K562 (cell line): ENCODE measurements at regions not wholly inside any gene's neighbourhood (a gene's known extent, or its start where the extent isn't known, plus 50 kb on each side); places are given as distances from the start of the nearest gene placed in this dataset.

Experiments
- ATAC-seq: fragments of 200-7000 bp; cut with Tn5 transposase; 3 replicates; pipeline ENCODE4 v1.9.1; 2020; ENCODE audit warnings: moderate library complexity
- BruUV-seq: library from RNA; stranded (reverse); fragments of 400-500 nt; replicated peaks from 2 replicates; lab custom pipeline; 2021; lab: Mats Ljungman, UMichigan
- CTCF ChIA-PET: fragments of 300-600 bp; formaldehyde crosslinking; extraction: SDS; loops from one replicate; lab custom pipeline; 2021; ENCODE audit warnings: low intra/inter-chr PET ratio; lab: Yijun Ruan, JAX
- POLR2A ChIA-PET: fragments of 300-600, 350-650 bp; sonication (Branson Sonifier 250); formaldehyde crosslinking; extraction: SDS; loops from one replicate; lab custom pipeline; 2021; ENCODE audit warnings: antibody characterized with exemption, inconsistent platforms; lab: Yijun Ruan, JAX
- DNase-seq, 4 experiments: peaks; one replicate each; pipeline versions ENCODE4 v3.0.0 to v3.0.0-alpha.2; 2011 to 2018; ENCODE audit warnings: low spot score in 3 of 4, mixed read lengths in 3 of 4; ENCODE audit errors: extremely low read depth in 1 of 4
- FAIRE-seq: peaks from 2 replicates; lab custom pipeline; 2011; peaks lifted over from hg19 to GRCh38; lab: Jason Lieb, UNC
- H2AFZ ChIP-seq: 2 replicates; pipeline ENCODE4 v1.6.0; 2011; ENCODE audit warnings: low read depth, low read length, control low read depth, inconsistent platforms
- H3K27ac ChIP-seq: fragments of 200-600 bp; 3 replicates; pipeline ENCODE4 v1.8.0; 2011; ENCODE audit warnings: low read depth, mild to moderate bottlenecking, control low read depth, inconsistent platforms, low read length, moderate library complexity, mixed read lengths; ENCODE audit errors: extremely low read depth
- H3K27me3 ChIP-seq, 2 experiments: fragments of 300-600 bp in 1 of 2; 2 replicates in 1 of 2; 3 replicates in 1 of 2; pipeline versions ENCODE4 v1.6.0 to v1.8.0; 2011; ENCODE audit warnings: inconsistent platforms in 2 of 2, low read length in 2 of 2, mild to moderate bottlenecking in 1 of 2, mixed read lengths in 1 of 2, moderate library complexity in 1 of 2; ENCODE audit not compliant: control insufficient read depth in 2 of 2, insufficient read depth in 2 of 2
- H3K36me3 ChIP-seq: fragments of 300-600 bp; 3 replicates; pipeline ENCODE4 v1.8.0; 2011; ENCODE audit warnings: mild to moderate bottlenecking, low read length, inconsistent platforms; ENCODE audit not compliant: control insufficient read depth, insufficient read depth
- H3K4me1 ChIP-seq, 2 experiments: fragments of 200-600 bp in 1 of 2; replicated peaks in 1 of 2; 2 replicates in 1 of 2; 3 replicates in 1 of 2; pipeline versions ENCODE4 v1.5.1 to v1.8.0; 2011; ENCODE audit warnings: inconsistent platforms in 2 of 2, low read length in 2 of 2, mild to moderate bottlenecking in 1 of 2, mixed read lengths in 1 of 2, moderate library complexity in 1 of 2; ENCODE audit not compliant: control insufficient read depth in 2 of 2, insufficient read depth in 2 of 2
- H3K4me2 ChIP-seq: 2 replicates; pipeline ENCODE4 v1.6.1; 2011; ENCODE audit warnings: low read length, control low read depth, inconsistent platforms, mixed read lengths; ENCODE audit not compliant: insufficient read depth
- H3K4me3 ChIP-seq: fragments of 200-600 bp; sonication (generic), shearing (Covaris generic); 2 replicates; pipeline ENCODE4 v1.5.1; 2016; ENCODE audit warnings: control low read depth, inconsistent platforms
- H3K79me2 ChIP-seq: fragments of 200-600 bp; 3 replicates; pipeline ENCODE4 v1.8.0; 2011; ENCODE audit warnings: low read length, inconsistent platforms; ENCODE audit not compliant: control insufficient read depth, insufficient read depth
- H3K9ac ChIP-seq, 2 experiments: 2 replicates each; pipeline versions ENCODE4 v1.6.0 to v1.6.1; 2011; ENCODE audit warnings: low read depth in 2 of 2, low read length in 2 of 2, control low read depth in 1 of 2, inconsistent platforms in 1 of 2, mild to moderate bottlenecking in 1 of 2, mixed read lengths in 1 of 2; ENCODE audit not compliant: insufficient read depth in 1 of 2
- H3K9me1 ChIP-seq: one replicate; pipeline ENCODE4 v1.6.0; 2011; ENCODE audit warnings: inconsistent platforms, mild to moderate bottlenecking, low read length, moderate library complexity; ENCODE audit not compliant: control insufficient read depth, insufficient read depth
- H3K9me3 ChIP-seq: replicated peaks from 2 replicates; pipeline ENCODE4 v1.5.1; 2011; ENCODE audit warnings: low read depth, low read length, inconsistent platforms; ENCODE audit not compliant: control insufficient read depth, insufficient read depth
- H4K20me1 ChIP-seq: replicated peaks from 2 replicates; pipeline ENCODE4 v1.6.1; 2011; ENCODE audit warnings: low read length, inconsistent platforms, mixed read lengths; ENCODE audit not compliant: control insufficient read depth, insufficient read depth
- HINFP ChIP-seq: fragments of 450-650 bp; conservative IDR thresholded peaks from 2 replicates; pipeline ENCODE4 v1.6.1; 2016; ENCODE audit warnings: missing genetic modification characterization, low read depth, mild to moderate bottlenecking, control low read depth, missing compliant biosample characterization
- PKNOX1 ChIP-seq: fragments of 450-650 bp; IDR thresholded peaks from 2 replicates; pipeline ENCODE4 v1.6.1; 2016
- SMAD1 ChIP-seq: fragments of 150-350 bp; IDR thresholded peaks from 2 replicates; pipeline ENCODE4 v1.6.1; 2014; ENCODE audit warnings: low read length, low read depth; ENCODE audit not compliant: partially characterized antibody
- TRIM24 ChIP-seq, 2 experiments: fragments of 450-650 bp; IDR thresholded peaks; 2 replicates each; pipeline ENCODE4 v1.6.1; 2016
- ZNF175 ChIP-seq: fragments of 200-800 bp; sonication (Bioruptor generic); IDR thresholded peaks from 2 replicates; pipeline ENCODE4 v1.6.1; 2016; ENCODE audit warnings: low read depth, mild to moderate bottlenecking, missing genetic modification characterization, missing compliant biosample characterization
- ZNF507 ChIP-seq: conservative IDR thresholded peaks from 2 replicates; pipeline ENCODE4 v1.6.1; 2017; ENCODE audit warnings: missing genetic modification characterization, missing compliant biosample characterization
- ZNF518B ChIP-seq: fragments of 250-450 bp; sonication (Bioruptor Pico); IDR thresholded peaks from 2 replicates; pipeline ENCODE4 v1.5.0; 2021; ENCODE audit warnings: mild to moderate bottlenecking, moderate library complexity
- ZNF766 ChIP-seq: fragments of 200-800 bp; sonication (Bioruptor generic); conservative IDR thresholded peaks from 2 replicates; pipeline ENCODE4 v1.6.1; 2016; ENCODE audit warnings: missing genetic modification characterization, missing compliant biosample characterization
- ZSCAN29 ChIP-seq: fragments of 450-650 bp; IDR thresholded peaks from 2 replicates; pipeline ENCODE4 v1.6.1; 2017
- WGBS: fragments of 100-300 bp; shearing (Covaris generic); methylation state at CpG from one replicate; pipeline ENCODE4 v1.1.6; 2016; ENCODE audit warnings: low coverage, mixed read lengths; ENCODE audit not compliant: insufficient coverage; ENCODE audit errors: missing lambda C conversion rate; 5-methylcytosine and 5-hydroxymethylcytosine counted together
- in situ Hi-C: fragments of 300-500 bp; cut with MboI; formaldehyde crosslinking; loops from 4 replicates; pipeline ENCODE4 v1.15.0; 2018; ENCODE audit warnings: inconsistent platforms, mixed read lengths
- intact Hi-C: fragments of 100-400 bp; cut with micrococcal nuclease; formaldehyde crosslinking; loops from 2 replicates; pipeline ENCODE4 v1.14.2; 2022
- TF ChIP-seq, protein P1 (sequence below): fragments of 450-650 bp; formaldehyde crosslinking; IDR thresholded peaks from 2 replicates; pipeline ENCODE4 v1.4.0; 2020; ENCODE audit warnings: mild to moderate bottlenecking, mixed read lengths
- TF ChIP-seq, protein P2 (sequence below): sonication (generic); formaldehyde crosslinking; IDR thresholded peaks from 2 replicates; pipeline ENCODE4 v1.8.0; 2022; ENCODE audit warnings: missing genetic modification reagents, mild to moderate bottlenecking, borderline replicate concordance
- TF ChIP-seq, protein P3 (sequence below): sonication (generic); formaldehyde crosslinking; IDR thresholded peaks from 2 replicates; pipeline ENCODE4 v1.8.0; 2022; ENCODE audit warnings: missing genetic modification reagents, mild to moderate bottlenecking, borderline replicate concordance

- no peak overlapping the region for H3K9ac ChIP-seq
- in situ Hi-C loops: no loop called here
- no peaks in the 10 kb centered on the region for H3K79me2 ChIP-seq
- no peaks in the 10 kb centered on the region for H3K9me1 ChIP-seq
- H3K4me2 ChIP-seq: no peak overlapping the region
- no peaks in the 10 kb centered on the region for H3K36me3 ChIP-seq
- H3K4me1 ChIP-seq: no peaks in the 10 kb centered on the region
- H3K27ac ChIP-seq: no peak overlapping the region
- 0% methylated on average over 2 of the region's 2 CpGs for WGBS
- ATAC-seq: no peak
- no peak overlapping the region for H2AFZ ChIP-seq
- no TSS peak for BruUV-seq
- ChIA-PET POLR2A (no interaction called here), CTCF (no interaction called here)
- H4K20me1 ChIP-seq: no peaks in the 10 kb centered on the region
- FAIRE-seq: no peak
- H3K27me3 ChIP-seq: no peaks in the 10 kb centered on the region
- no peaks in the 10 kb centered on the region for H3K9me3 ChIP-seq
- no peak overlapping the region for H3K4me3 ChIP-seq
- intact Hi-C loops: no loop called here
- no peak for DNase-seq
- TF ChIP-seq ZSCAN29: no peak
- no peak for TF ChIP-seq TRIM24 (IDR thresholded peaks at IDR 0.05)
- TF ChIP-seq ZNF175 (CRISPR knock-in tag): no peak
- TF ChIP-seq, protein P1, sequence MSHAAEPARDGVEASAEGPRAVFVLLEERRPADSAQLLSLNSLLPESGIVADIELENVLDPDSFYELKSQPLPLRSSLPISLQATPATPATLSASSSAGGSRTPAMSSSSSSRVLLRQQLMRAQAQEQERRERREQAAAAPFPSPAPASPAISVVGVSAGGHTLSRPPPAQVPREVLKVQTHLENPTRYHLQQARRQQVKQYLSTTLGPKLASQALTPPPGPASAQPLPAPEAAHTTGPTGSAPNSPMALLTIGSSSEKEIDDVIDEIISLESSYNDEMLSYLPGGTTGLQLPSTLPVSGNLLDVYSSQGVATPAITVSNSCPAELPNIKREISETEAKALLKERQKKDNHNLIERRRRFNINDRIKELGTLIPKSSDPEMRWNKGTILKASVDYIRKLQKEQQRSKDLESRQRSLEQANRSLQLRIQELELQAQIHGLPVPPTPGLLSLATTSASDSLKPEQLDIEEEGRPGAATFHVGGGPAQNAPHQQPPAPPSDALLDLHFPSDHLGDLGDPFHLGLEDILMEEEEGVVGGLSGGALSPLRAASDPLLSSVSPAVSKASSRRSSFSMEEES (CRISPR knock-in tag): no peak
- TF ChIP-seq SMAD1: no peak
- no peak for TF ChIP-seq HINFP (tag)
- no peak for TF ChIP-seq PKNOX1
- TF ChIP-seq, protein P2, sequence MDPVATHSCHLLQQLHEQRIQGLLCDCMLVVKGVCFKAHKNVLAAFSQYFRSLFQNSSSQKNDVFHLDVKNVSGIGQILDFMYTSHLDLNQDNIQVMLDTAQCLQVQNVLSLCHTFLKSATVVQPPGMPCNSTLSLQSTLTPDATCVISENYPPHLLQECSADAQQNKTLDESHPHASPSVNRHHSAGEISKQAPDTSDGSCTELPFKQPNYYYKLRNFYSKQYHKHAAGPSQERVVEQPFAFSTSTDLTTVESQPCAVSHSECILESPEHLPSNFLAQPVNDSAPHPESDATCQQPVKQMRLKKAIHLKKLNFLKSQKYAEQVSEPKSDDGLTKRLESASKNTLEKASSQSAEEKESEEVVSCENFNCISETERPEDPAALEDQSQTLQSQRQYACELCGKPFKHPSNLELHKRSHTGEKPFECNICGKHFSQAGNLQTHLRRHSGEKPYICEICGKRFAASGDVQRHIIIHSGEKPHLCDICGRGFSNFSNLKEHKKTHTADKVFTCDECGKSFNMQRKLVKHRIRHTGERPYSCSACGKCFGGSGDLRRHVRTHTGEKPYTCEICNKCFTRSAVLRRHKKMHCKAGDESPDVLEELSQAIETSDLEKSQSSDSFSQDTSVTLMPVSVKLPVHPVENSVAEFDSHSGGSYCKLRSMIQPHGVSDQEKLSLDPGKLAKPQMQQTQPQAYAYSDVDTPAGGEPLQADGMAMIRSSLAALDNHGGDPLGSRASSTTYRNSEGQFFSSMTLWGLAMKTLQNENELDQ: no peak
- TF ChIP-seq ZNF518B (CRISPR knock-in tag): no peak
- no peak for TF ChIP-seq ZNF766
- no peak for TF ChIP-seq ZNF507 (tag)
- TF ChIP-seq, protein P3, sequence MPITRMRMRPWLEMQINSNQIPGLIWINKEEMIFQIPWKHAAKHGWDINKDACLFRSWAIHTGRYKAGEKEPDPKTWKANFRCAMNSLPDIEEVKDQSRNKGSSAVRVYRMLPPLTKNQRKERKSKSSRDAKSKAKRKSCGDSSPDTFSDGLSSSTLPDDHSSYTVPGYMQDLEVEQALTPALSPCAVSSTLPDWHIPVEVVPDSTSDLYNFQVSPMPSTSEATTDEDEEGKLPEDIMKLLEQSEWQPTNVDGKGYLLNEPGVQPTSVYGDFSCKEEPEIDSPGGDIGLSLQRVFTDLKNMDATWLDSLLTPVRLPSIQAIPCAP (CRISPR knock-in tag): no peak
Observed at GRCh38 chr14:97268097-97268496, 470.9 kb downstream of the VRK1 start.
